ENCODE measurements at regions not wholly inside any gene's neighbourhood (a gene's known extent, or its start where the extent isn't known, plus 50 kb on each side); places are given as distances from the start of the nearest gene placed in this dataset.

- Histone ChIP-seq H3K4me1 (peaks cover 34 to 100% (median 75%) of the 10 kb centered on the region in 9 donors), H3K4me3 (no peak overlapping the region), H3K27ac (peak overlapping the region in 6 of 10 donors; percentile 63 to 90 (median 88)), H3K27me3 (no peaks in the 10 kb centered on the region), H3K36me3 (no peaks in the 10 kb centered on the region), H3K9me3 (no peaks in the 10 kb centered on the region)
- intact Hi-C loops (cut with DNase I): no loop called here
- TF ChIP-seq CTCF (IDR thresholded peaks at IDR 0.05): no peak
- ATAC-seq: no peak
- DNase-seq: no peak
Observed at GRCh38 chr1:201728731-201729130, 100.2 kb upstream of the IPO9 start.

- ATAC-seq: no peak
- Histone ChIP-seq H3K27ac (peak overlapping the region; percentile 2 to 90 (median 79)), H3K36me3 (no peaks in the 10 kb centered on the region), H3K4me1 (peaks cover 34 to 98% (median 74%) of the 10 kb centered on the region in 9 donors), H3K9me3 (no peaks in the 10 kb centered on the region), H3K27me3 (no peaks in the 10 kb centered on the region), H3K4me3 (no peak overlapping the region)
- 69 to 86% methylated on average over 5 of the region's 5 CpGs for WGBS, 2 donors
- TF ChIP-seq CTCF (IDR thresholded peaks at IDR 0.05): no peak
- intact Hi-C loops (cut with DNase I): no loop called here
- no peak for DNase-seq
Observed at GRCh38 chr1:201729973-201730608, 98.9 kb upstream of the IPO9 start.

GRCh38 chr1:201730611-201731010 lies 98.3 kb upstream of the IPO9 start:
- no peak overlapping the region for H3K4me3 ChIP-seq
- intact Hi-C loops (cut with DNase I): no loop called here
- H3K4me1 ChIP-seq: peaks cover 32 to 98% (median 74%) of the 10 kb centered on the region in 9 donors
- H3K36me3 ChIP-seq: no peaks in the 10 kb centered on the region
- peak overlapping the region; percentile 2 to 90 (median 79) for H3K27ac ChIP-seq
- DNase-seq (no peak), ATAC-seq (no peak)
- WGBS, 2 donors: 57 to 60% methylated on average over 2 of the region's 2 CpGs
- no peak for TF ChIP-seq CTCF (IDR thresholded peaks at IDR 0.05)
- no peaks in the 10 kb centered on the region for H3K9me3 ChIP-seq
- no peaks in the 10 kb centered on the region for H3K27me3 ChIP-seq

GRCh38 chr1:201731142-201731541 lies 97.8 kb upstream of the IPO9 start:
- H3K27me3 ChIP-seq: no peaks in the 10 kb centered on the region
- H3K4me1 ChIP-seq: peaks cover 35 to 98% (median 75%) of the 10 kb centered on the region in 9 donors
- WGBS, 2 donors: 49 to 60% methylated on average over 11 of the region's 11 CpGs
- H3K27ac ChIP-seq: peak overlapping the region; percentile 31 to 90 (median 79)
- intact Hi-C loops (cut with DNase I): no loop called here
- no peak for DNase-seq
- H3K4me3 ChIP-seq: no peak overlapping the region
- no peaks in the 10 kb centered on the region for H3K36me3 ChIP-seq
- ATAC-seq: peak; percentile 6 to 55 (median 16)
- no peak for TF ChIP-seq CTCF (IDR thresholded peaks at IDR 0.05)
- no peaks in the 10 kb centered on the region for H3K9me3 ChIP-seq

All from heart right ventricle (tissue), 16 donors.